Rectal smooth muscle tissue (tissue), 1 donor: ENCODE measurements at regions not wholly inside any gene's neighbourhood (a gene's known extent, or its start where the extent isn't known, plus 50 kb on each side); places are given as distances from the start of the nearest gene placed in this dataset.

Experiments used
- H3K27ac ChIP-seq: one replicate; pipeline ENCODE4 v1.7.0; 2013; ENCODE audit warnings: low read depth, low read length, inconsistent platforms
- H3K27me3 ChIP-seq: one replicate; pipeline ENCODE4 v1.7.0; 2013; ENCODE audit warnings: low read length; ENCODE audit not compliant: control insufficient read depth, insufficient read depth
- H3K36me3 ChIP-seq: one replicate; pipeline ENCODE4 v1.7.0; 2013; ENCODE audit warnings: low read length; ENCODE audit not compliant: control insufficient read depth, insufficient read depth
- H3K4me1 ChIP-seq: one replicate; pipeline ENCODE4 v1.7.0; 2013; ENCODE audit warnings: low read length; ENCODE audit not compliant: control insufficient read depth, insufficient read depth
- H3K4me3 ChIP-seq: one replicate; pipeline ENCODE4 v1.7.0; 2013; ENCODE audit warnings: low read length
- H3K9ac ChIP-seq: one replicate; pipeline ENCODE4 v1.7.0; 2013; ENCODE audit warnings: low read length

DNA sequence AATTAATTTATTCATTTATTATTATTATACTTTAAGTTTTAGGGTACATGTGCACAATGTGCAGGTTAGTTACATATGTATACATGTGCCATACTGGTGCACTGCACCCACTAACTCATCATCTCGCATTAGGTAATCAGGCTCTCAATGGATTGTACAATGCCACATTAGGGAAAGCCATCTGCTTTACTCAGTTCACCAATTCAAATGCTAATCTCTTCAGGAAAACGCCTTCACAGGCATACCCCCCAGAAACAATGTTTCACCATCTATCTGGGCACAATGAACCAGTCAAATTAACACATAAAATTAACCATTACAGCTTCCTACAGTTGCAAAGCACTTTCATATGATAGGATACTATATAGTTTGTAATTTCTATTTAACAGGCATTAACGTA is 84.8 kb upstream of the DNAJC10 start:
- H3K27me3 ChIP-seq: no peaks in the 10 kb centered on the region
- H3K9ac ChIP-seq: no peak overlapping the region
- no peaks in the 10 kb centered on the region for H3K36me3 ChIP-seq
- H3K4me1 ChIP-seq: no peaks in the 10 kb centered on the region
- H3K27ac ChIP-seq: no peak overlapping the region
- no peak overlapping the region for H3K4me3 ChIP-seq

DNA sequence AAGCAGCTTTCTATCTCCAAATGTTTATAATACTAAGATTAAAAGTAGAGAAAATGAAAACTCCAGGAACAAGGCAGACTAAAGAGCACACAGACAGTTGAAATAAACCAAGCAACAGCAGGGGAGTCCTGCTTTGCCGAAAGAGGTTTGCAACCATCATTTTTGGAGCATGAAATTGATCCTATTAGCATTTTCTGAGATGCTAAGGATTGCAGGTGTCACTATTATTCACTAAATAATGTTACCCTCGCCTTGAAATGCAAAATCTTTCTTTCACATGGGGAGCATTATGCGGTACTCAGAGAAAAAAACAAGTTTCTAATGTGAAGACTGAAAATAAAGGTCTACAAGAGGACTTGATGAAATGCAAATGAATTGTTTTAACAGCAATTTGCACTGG is 81.7 kb upstream of the DNAJC10 start:
- no peaks in the 10 kb centered on the region for H3K4me1 ChIP-seq
- no peaks in the 10 kb centered on the region for H3K27me3 ChIP-seq
- H3K27ac ChIP-seq: no peak overlapping the region
- H3K4me3 ChIP-seq: no peak overlapping the region
- no peaks in the 10 kb centered on the region for H3K36me3 ChIP-seq
- no peak overlapping the region for H3K9ac ChIP-seq

DNA sequence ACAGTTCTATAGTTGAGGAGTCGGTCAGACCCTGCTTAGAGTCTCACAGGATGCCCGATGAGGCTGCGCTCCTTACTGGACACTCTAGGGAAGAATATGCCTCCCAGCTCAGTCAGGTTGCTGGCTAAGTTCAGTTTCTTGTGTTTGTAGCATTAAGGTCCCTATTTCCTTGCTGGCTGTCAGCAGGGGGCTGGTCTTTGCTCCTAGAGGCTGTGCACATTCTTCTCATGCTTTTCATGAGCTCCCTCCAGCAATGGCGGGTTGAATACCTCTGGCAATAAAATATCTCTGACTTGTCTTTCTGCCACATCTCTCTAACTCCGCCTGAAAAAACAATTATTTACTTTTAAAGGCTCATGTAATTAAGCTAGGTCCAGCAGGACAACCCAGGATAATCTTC is 79.4 kb upstream of the DNAJC10 start:
- no peaks in the 10 kb centered on the region for H3K4me1 ChIP-seq
- no peak overlapping the region for H3K9ac ChIP-seq

DNA sequence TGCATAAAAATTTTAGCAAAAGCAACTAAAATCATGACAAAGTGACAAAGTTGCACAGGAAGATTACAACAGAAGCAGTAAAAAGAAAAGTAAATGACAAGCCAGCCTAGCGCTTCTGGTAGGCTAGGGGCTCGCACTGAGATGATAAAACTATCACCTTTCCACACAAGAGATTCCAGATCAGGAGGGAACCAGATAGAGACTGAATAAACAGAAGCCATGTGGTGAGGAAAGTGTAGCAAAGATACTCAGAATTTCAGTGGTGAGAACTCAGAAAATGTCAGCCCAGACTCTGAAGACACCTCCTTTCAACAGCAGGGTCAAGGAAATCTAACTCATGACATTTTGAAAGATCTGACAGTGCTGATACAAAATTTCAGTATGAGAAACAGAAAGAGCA is 77.4 kb upstream of the DNAJC10 start:
- Histone ChIP-seq H3K36me3 (no peaks in the 10 kb centered on the region), H3K9ac (no peak overlapping the region), H3K4me1 (no peaks in the 10 kb centered on the region), H3K27ac (no peak overlapping the region), H3K4me3 (no peak overlapping the region), H3K27me3 (no peaks in the 10 kb centered on the region)

More for the DNA sequence above, 79.4 kb upstream of the DNAJC10 start:
- H3K4me3 ChIP-seq: no peak overlapping the region
- H3K36me3 ChIP-seq: no peaks in the 10 kb centered on the region
- H3K27ac ChIP-seq: no peak overlapping the region
- no peaks in the 10 kb centered on the region for H3K27me3 ChIP-seq

DNA sequence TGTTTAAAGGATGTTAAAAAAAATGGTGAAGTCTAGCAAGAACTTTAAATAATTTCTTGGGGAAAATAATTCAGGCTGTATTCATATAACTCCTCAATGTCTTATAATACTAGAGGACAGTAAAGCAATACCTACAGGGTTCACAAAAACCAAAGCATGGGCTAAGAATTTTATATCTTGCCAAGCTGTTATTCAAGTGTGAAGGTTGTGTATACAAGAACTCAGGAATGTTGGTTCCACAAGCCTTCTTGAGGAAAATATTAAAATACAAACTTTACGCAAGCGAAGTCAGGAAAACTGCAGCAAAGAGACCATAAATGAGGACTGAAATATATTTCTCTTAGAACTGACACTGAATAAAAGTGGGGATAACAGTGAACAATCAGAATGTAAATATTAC is 76.1 kb upstream of the DNAJC10 start:
- Histone ChIP-seq H3K9ac (no peak overlapping the region), H3K4me3 (no peak overlapping the region), H3K4me1 (no peaks in the 10 kb centered on the region), H3K27me3 (no peaks in the 10 kb centered on the region), H3K27ac (no peak overlapping the region), H3K36me3 (no peaks in the 10 kb centered on the region)

DNA sequence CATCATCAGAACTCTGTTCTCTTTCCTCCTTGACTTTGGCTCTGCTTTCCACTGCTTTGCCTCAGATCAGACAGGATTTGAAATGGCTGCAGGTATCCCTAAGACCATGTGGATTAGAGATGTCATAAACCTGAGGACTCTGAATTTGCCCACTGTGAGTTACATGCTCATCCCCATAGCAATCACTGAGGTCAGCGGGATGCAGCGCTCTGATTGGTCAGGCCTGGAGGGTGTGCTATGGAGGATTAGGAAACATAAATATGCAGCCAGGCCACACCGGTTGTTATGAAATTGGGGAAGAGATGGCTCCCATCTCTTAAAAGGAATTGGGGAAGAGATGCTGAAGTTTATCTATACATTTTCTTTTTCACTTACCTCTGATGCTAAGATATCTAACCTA is 73.7 kb upstream of the DNAJC10 start:
- Histone ChIP-seq H3K27me3 (no peaks in the 10 kb centered on the region), H3K4me3 (no peak overlapping the region), H3K27ac (no peak overlapping the region), H3K36me3 (no peaks in the 10 kb centered on the region), H3K4me1 (no peaks in the 10 kb centered on the region), H3K9ac (no peak overlapping the region)

DNA sequence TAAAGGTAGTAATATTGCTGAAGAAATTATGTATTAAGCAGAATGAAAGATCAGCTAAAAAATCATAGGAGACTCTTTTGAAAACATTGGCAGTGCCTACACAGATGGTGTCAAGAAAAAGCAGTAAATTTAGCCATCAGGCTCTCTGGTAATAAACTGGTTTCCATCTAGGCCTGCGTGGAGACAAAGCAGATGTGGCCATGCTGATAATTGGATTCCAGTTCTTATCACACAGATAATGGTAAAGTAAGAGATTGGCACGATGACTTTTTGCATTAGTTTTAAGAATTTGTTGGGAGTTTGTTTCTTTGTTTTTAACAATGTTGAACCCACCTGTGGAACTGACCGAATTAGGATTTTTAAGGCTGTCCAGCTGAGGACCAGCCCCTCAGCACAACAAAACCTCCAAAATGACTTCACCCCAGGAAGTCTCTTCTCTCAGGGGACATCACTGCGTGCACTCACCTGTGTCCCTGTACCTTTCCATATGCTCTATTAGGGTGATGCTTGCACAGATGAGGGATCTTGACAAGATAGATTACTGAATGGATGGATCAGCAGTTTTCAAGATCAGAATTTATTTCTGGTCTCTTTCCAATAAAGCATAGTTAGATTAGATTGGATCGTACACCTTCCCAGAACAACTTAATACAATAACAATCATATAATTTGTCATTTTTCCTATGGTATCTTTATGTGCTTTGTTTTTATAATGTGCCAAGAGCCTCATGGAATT is 69.1 kb upstream of the DNAJC10 start:
- Histone ChIP-seq H3K9ac (no peak overlapping the region), H3K27me3 (no peaks in the 10 kb centered on the region), H3K4me3 (no peak overlapping the region), H3K27ac (no peak overlapping the region), H3K36me3 (no peaks in the 10 kb centered on the region), H3K4me1 (no peaks in the 10 kb centered on the region)

DNA sequence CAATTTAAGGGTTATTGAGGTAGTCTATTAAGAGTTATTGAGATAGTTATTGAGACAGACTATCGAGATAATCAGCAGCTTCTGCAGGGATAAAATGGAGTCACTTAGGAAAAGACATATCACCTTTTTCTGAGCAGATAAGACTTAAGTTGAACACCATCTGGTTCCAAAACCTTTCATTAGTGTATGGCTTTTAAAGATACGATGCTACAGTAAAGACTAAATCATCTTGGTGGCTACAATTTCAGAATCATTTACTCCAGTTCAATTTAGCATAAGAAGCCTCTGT is 68.6 kb upstream of the DNAJC10 start:
- H3K36me3 ChIP-seq: no peaks in the 10 kb centered on the region
- no peaks in the 10 kb centered on the region for H3K27me3 ChIP-seq
- no peak overlapping the region for H3K9ac ChIP-seq
- H3K4me3 ChIP-seq: no peak overlapping the region
- no peaks in the 10 kb centered on the region for H3K4me1 ChIP-seq
- no peak overlapping the region for H3K27ac ChIP-seq

DNA sequence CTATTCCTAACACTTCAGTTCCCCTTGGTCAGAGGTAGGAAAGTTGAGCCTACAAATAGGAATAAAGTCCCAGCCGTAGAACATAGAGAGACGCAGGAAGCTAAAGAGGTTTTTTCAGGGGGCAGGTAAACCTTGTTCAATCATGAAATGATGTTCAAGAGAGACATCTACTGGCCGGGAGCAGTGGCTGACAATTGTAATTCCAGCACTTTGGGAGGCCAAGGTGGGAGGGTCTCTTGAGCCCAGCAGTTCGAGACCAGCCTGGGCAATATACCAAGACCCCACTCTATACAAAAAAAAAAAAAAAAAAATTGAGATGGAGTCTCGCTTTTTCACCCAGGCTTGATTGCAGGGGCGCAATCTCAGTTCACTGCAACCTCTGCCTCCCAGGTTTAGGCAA is 66.7 kb upstream of the DNAJC10 start:
- no peaks in the 10 kb centered on the region for H3K36me3 ChIP-seq
- no peaks in the 10 kb centered on the region for H3K4me1 ChIP-seq
- H3K27ac ChIP-seq: no peak overlapping the region
- H3K4me3 ChIP-seq: no peak overlapping the region
- no peak overlapping the region for H3K9ac ChIP-seq
- no peaks in the 10 kb centered on the region for H3K27me3 ChIP-seq

DNA sequence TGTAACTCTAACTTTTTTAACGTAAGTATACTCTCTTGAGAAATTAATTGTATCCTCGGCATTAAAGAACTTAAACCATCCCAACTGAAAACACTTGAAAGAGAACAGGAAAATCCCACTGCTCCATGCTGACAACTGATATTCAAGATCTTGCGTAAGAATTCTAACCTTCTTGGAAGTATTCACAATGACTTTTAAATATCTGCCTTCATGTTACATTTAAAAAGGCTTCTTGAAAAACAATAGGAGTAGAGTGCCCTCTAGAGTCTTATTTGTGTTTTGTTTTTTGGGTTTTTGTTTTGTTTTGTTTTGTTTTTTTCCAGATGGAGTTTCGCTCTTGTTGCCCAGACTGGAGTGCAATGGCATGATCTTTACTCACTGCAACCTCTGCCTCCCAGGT is 65.4 kb upstream of the DNAJC10 start:
- H3K9ac ChIP-seq: no peak overlapping the region
- H3K4me1 ChIP-seq: no peaks in the 10 kb centered on the region
- H3K27ac ChIP-seq: no peak overlapping the region
- H3K36me3 ChIP-seq: no peaks in the 10 kb centered on the region
- no peak overlapping the region for H3K4me3 ChIP-seq
- H3K27me3 ChIP-seq: no peaks in the 10 kb centered on the region

DNA sequence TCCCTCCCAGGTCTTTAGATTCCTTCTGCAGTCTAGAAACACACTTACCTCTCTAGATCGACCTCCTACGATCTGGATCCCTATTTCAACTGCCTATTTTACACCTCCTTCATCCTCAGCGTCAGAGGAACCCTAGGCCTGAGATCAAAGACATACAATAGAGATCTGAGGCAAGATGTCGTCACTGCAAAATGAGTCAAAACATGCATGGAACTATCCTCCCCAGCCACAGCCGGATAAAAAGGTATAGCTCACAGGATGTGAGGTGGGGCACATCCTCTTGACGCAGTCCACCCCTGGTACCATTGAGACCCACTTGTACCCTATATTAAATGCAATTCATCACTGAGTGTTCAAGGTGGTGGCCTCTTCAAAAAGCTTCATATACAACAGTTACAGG is 63.7 kb upstream of the DNAJC10 start:
- Histone ChIP-seq H3K27me3 (no peaks in the 10 kb centered on the region), H3K4me3 (no peak overlapping the region), H3K36me3 (no peaks in the 10 kb centered on the region), H3K9ac (no peak overlapping the region), H3K4me1 (no peaks in the 10 kb centered on the region), H3K27ac (no peak overlapping the region)

DNA sequence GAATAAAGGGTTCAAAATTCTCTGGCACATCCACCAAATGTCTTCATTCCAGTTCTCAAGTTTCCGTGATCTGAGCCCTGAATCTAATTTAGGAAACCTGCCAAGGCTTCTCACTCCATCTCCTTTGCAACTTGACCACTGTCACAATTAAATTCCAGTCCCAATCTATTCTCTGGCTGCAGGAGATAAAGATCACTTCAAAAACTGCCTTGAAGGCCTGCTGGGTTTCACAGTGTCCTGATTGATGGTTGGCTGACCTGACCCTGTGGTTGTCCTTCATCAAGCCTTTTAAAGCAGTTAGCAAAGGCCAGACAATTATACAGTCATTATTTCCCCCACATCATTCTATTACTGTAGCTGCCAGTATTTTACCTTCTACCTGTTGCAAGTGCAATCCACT is 60.3 kb upstream of the DNAJC10 start:
- Histone ChIP-seq H3K4me3 (no peak overlapping the region), H3K27ac (no peak overlapping the region), H3K27me3 (no peaks in the 10 kb centered on the region), H3K4me1 (no peaks in the 10 kb centered on the region), H3K9ac (no peak overlapping the region), H3K36me3 (no peaks in the 10 kb centered on the region)

DNA sequence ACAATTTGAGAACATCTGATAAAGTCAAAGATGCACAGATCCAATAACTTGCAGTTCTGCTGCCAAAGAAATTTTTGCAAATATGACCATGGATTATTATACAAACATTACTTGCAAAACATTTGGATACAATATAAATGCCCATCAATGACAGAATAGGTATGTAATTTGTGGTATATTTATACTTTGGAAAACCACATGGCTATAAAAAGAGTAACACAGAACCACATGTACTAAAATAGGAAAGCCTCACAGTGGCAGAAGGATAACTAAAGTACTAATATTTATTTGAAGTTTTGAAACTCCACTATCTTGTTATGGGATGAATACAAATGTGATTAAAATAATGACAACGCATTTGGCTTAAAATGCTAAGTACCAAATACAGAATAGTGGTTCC is 51.8 kb upstream of the DNAJC10 start:
- H3K27me3 ChIP-seq: no peaks in the 10 kb centered on the region
- H3K36me3 ChIP-seq: no peaks in the 10 kb centered on the region
- H3K4me1 ChIP-seq: no peaks in the 10 kb centered on the region
- no peak overlapping the region for H3K4me3 ChIP-seq
- H3K27ac ChIP-seq: no peak overlapping the region
- no peak overlapping the region for H3K9ac ChIP-seq
